Right cardiac atrium (tissue), 5 donors: ENCODE measurements at regions not wholly inside any gene's neighbourhood (a gene's known extent, or its start where the extent isn't known, plus 50 kb on each side); places are given as distances from the start of the nearest gene placed in this dataset.

ENCODE experiments used
- ATAC-seq, 2 donors: fragments of 200-7000 bp; cut with Tn5 transposase; one replicate each; pipeline versions ENCODE4 v1.8.0 to v1.9.1; 2020; ENCODE audit warnings: moderate library complexity in 2 of 2, mild to moderate bottlenecking in 1 of 2
- DNase-seq, 3 donors: peaks; one replicate each; pipeline ENCODE4 v3.0.0-alpha.2; 2020
- H3K27ac ChIP-seq: one replicate; pipeline ENCODE4 v1.5.1; 2013; ENCODE audit warnings: mild to moderate bottlenecking, low read length, control low read depth, moderate library complexity
- H3K27me3 ChIP-seq: one replicate; pipeline ENCODE4 v1.6.1; 2013; ENCODE audit not compliant: control insufficient read depth, insufficient read depth
- H3K4me1 ChIP-seq: one replicate; pipeline ENCODE4 v1.6.1; 2013; ENCODE audit warnings: low read length; ENCODE audit not compliant: control insufficient read depth, insufficient read depth
- H3K4me3 ChIP-seq: one replicate; pipeline ENCODE4 v1.5.1; 2013; ENCODE audit warnings: low read length, control low read depth
- H3K9me3 ChIP-seq: one replicate; pipeline ENCODE4 v1.6.1; 2013; ENCODE audit warnings: low read length; ENCODE audit not compliant: control insufficient read depth
- WGBS: extraction: QIAGEN DNeasy Blood & Tissue Kit; methylation state at CpG from one replicate; pipeline ENCODE4 v1.1.7; 2013; 5-methylcytosine and 5-hydroxymethylcytosine counted together
- intact Hi-C, 4 donors: fragments of 100-400 bp; cut with DNase I; formaldehyde crosslinking; loops; one replicate each; pipeline versions ENCODE4 v1.11.0 to v1.14.0; 2022 to 2023
- donor health status: healthy with polysubstance abuse.
- donor health status: DM: no; HTN: yes; CAD: no.
- donor health status: DM: no; HTN: no; CAD: no.
- donor health status: DM: no; HTN: yes; CAD: no; lungs with severe emphysema.
- donor health status: DM: yes; HTN: yes; CAD: no.

- no peak for ATAC-seq
Observed at GRCh38 chr10:2745666-2746065, 321.7 kb upstream of the PFKP start.

GRCh38 chr10:2744547-2745200, 322.7 kb upstream of the PFKP start:
- intact Hi-C loops, result no loop called here
- 30% methylated on average over 6 of the region's 6 CpGs for WGBS
- Histone ChIP-seq H3K4me1 (no peaks in the 10 kb centered on the region), H3K27ac (no peak overlapping the region), H3K9me3 (peaks cover 2% of the 10 kb centered on the region), H3K4me3 (peak overlapping the region; percentile 38), H3K27me3 (no peaks in the 10 kb centered on the region)
- no peak for DNase-seq
- no peak for ATAC-seq

More at GRCh38 chr10:2745666-2746065, 321.7 kb upstream of the PFKP start:
- peaks cover 2% of the 10 kb centered on the region for H3K9me3 ChIP-seq
- no peaks in the 10 kb centered on the region for H3K4me1 ChIP-seq
- no peaks in the 10 kb centered on the region for H3K27me3 ChIP-seq
- 77% methylated on average over 5 of the region's 5 CpGs for WGBS
- intact Hi-C loops, result no loop called here
- no peak overlapping the region for H3K27ac ChIP-seq
- no peak for DNase-seq
- H3K4me3 ChIP-seq, result no peak overlapping the region

- DNase-seq (no peak), ATAC-seq (no peak)
- Histone ChIP-seq H3K27me3 (no peaks in the 10 kb centered on the region), H3K4me3 (no peak overlapping the region), H3K4me1 (no peaks in the 10 kb centered on the region), H3K9me3 (no peaks in the 10 kb centered on the region), H3K27ac (no peak overlapping the region)
- WGBS, result 12% methylated on average over 19 of the region's 19 CpGs
- intact Hi-C loops, result no loop called here
Observed at GRCh38 chr10:2734603-2735002, 332.7 kb upstream of the PFKP start.

GRCh38 chr10:2733278-2733963, 333.9 kb upstream of the PFKP start:
- H3K27ac ChIP-seq, result no peak overlapping the region
- no peaks in the 10 kb centered on the region for H3K9me3 ChIP-seq
- no peak overlapping the region for H3K4me3 ChIP-seq
- ATAC-seq (no peak), DNase-seq (peak in 1 of 3 donors; percentile 33)
- no peaks in the 10 kb centered on the region for H3K4me1 ChIP-seq
- WGBS, result 86% methylated on average over 25 of the region's 25 CpGs
- no peaks in the 10 kb centered on the region for H3K27me3 ChIP-seq
- intact Hi-C loops, result no loop called here

DNA sequence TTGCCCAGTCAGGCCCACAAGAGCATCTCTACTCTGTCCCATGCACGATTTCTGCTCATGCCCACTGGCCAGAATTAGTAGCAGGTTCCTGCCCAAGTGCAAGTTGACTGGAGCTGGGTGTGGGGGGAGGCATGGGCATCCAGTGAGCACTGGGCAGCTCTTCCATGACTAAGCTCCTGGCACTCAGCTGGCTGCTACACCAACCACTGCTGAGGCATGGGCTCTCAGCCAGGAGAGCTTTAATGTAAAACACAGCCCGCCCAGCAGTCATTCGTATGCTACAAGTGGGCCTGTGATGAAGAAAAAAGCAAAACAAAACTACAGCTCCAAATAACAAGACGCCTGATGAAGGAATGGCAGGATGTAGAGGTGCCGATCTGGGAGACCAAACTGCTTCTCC, 335.4 kb upstream of the PFKP start:
- intact Hi-C loops, result no loop called here
- no peaks in the 10 kb centered on the region for H3K27me3 ChIP-seq
- no peak for ATAC-seq

DNA sequence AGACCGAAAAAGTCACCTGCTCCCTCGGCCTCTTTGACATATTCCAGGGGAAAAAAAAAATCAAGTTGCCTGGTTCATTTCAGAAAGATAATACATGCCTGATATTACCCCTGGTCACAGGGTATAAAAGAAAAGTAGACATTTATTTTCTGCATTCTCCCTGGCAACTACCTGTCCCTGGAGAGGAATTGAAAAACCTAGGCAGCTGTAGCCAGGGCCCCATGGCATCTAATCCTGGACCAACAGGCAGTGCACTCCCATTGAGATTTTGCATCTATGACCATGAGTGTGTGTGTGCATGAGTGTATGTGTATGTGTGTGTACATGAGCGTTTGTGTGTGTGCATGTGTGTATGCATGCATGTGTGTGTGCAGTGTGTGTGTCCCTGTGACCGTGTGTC, 338.2 kb upstream of the PFKP start:
- H3K9me3 ChIP-seq, result no peaks in the 10 kb centered on the region
- ATAC-seq, result no peak
- no peak overlapping the region for H3K4me3 ChIP-seq
- intact Hi-C loops, result no loop called here
- H3K4me1 ChIP-seq, result no peaks in the 10 kb centered on the region
- H3K27me3 ChIP-seq, result no peaks in the 10 kb centered on the region
- 68% methylated on average over 4 of the region's 4 CpGs for WGBS
- no peak overlapping the region for H3K27ac ChIP-seq
- DNase-seq, result no peak

More for the DNA sequence above, 335.4 kb upstream of the PFKP start:
- no peak overlapping the region for H3K27ac ChIP-seq
- H3K4me1 ChIP-seq, result no peaks in the 10 kb centered on the region
- WGBS, result 83% methylated on average over 5 of the region's 5 CpGs
- H3K9me3 ChIP-seq, result no peaks in the 10 kb centered on the region
- H3K4me3 ChIP-seq, result no peak overlapping the region
- no peak for DNase-seq

- Histone ChIP-seq H3K9me3 (no peaks in the 10 kb centered on the region), H3K4me1 (no peaks in the 10 kb centered on the region), H3K27ac (no peak overlapping the region), H3K4me3 (no peak overlapping the region), H3K27me3 (no peaks in the 10 kb centered on the region)
- WGBS, result 88% methylated on average over 6 of the region's 6 CpGs
- ATAC-seq (no peak), DNase-seq (no peak)
- intact Hi-C loops, result no loop called here
Observed at GRCh38 chr10:2728087-2728486, 339.3 kb upstream of the PFKP start.

DNA sequence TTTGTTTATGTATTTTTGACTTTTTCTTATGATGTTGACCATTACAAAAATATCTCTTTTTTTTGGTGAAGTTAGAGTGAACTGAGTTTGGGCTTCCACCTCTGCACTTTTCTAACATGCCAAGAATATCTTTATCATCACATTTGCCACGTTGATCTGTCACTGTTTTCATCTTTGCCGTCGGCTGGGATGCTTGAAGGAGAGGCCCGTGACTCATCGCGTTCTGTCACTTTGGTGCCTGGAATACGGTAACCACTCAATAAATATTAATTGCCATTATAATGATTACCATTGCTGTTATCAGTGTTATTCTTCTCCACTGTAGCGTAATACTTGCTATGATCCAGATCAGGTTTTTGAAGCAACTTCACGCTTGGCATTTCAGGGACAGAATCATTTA, 350.8 kb upstream of the PFKP start:
- WGBS, result 76% methylated on average over 9 of the region's 9 CpGs
- H3K27ac ChIP-seq, result no peak overlapping the region
- no peak for DNase-seq
- H3K27me3 ChIP-seq, result no peaks in the 10 kb centered on the region
- H3K4me3 ChIP-seq, result no peak overlapping the region
- intact Hi-C loops, result no loop called here
- ATAC-seq, result no peak
- no peaks in the 10 kb centered on the region for H3K9me3 ChIP-seq
- no peaks in the 10 kb centered on the region for H3K4me1 ChIP-seq

- H3K27ac ChIP-seq, result no peak overlapping the region
- intact Hi-C loops, result no loop called here
- WGBS, result 68% methylated on average over 2 of the region's 2 CpGs
Observed at GRCh38 chr10:2714597-2714996, 352.8 kb upstream of the PFKP start.

DNA sequence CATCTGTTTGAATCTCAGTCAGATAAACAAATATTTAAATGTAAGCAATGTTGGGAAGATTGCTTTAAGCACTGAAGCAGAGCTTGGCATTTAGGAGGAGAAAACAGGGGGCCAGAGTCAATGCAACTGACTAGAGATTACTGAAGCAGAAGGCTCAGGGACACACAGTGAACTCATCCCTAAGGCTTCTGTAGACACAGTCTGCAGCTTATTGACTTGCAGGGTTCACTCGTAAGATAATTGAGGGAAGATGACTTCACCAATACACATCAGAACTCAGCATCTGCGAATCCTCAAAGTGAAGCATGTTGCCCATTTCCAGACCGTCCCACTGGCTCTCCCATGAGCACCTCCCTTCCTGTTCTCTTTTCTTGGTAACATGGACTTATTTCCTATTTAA, 363.4 kb upstream of the PFKP start:
- H3K4me1 ChIP-seq, result no peaks in the 10 kb centered on the region
- DNase-seq, result no peak
- no peaks in the 10 kb centered on the region for H3K9me3 ChIP-seq
- H3K27ac ChIP-seq, result no peak overlapping the region
- 66% methylated on average over 3 of the region's 3 CpGs for WGBS
- no peak overlapping the region for H3K4me3 ChIP-seq
- intact Hi-C loops, result no loop called here
- no peaks in the 10 kb centered on the region for H3K27me3 ChIP-seq
- ATAC-seq, result no peak

More at GRCh38 chr10:2714597-2714996, 352.8 kb upstream of the PFKP start:
- no peak for ATAC-seq
- peaks cover 2% of the 10 kb centered on the region for H3K9me3 ChIP-seq
- H3K4me1 ChIP-seq, result no peaks in the 10 kb centered on the region
- DNase-seq, result no peak
- no peak overlapping the region for H3K4me3 ChIP-seq
- no peaks in the 10 kb centered on the region for H3K27me3 ChIP-seq

DNA sequence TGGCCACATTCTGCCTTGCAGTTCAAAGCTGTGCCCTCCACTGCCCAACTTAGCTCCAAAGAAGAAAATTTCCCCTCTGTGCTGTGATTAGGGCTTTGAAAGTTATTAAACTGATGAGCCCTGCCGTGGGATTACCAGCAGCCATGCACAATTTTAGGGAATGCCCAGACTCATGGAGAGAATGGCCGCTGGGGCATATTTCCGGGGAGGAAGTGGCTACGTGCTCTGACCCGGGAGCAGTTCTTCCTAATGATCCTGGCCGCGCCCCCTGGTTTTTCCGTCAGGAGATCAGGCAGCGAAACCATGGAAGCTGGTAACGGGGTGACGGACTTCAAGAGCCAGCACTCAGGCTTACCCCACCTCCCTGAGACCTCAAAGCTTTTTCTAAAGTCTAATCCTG, 365.5 kb upstream of the PFKP start:
- no peak for ATAC-seq

More for the DNA sequence above, 365.5 kb upstream of the PFKP start:
- Histone ChIP-seq H3K4me3 (no peak overlapping the region), H3K9me3 (no peaks in the 10 kb centered on the region), H3K27me3 (no peaks in the 10 kb centered on the region), H3K27ac (no peak overlapping the region), H3K4me1 (no peaks in the 10 kb centered on the region)
- intact Hi-C loops, result no loop called here
- 89% methylated on average over 11 of the region's 11 CpGs for WGBS
- DNase-seq, result no peak
